Right renal cortex interstitium (tissue), 3 donors: ENCODE measurements at regions not wholly inside any gene's neighbourhood (a gene's known extent, or its start where the extent isn't known, plus 50 kb on each side); places are given as distances from the start of the nearest gene placed in this dataset.
"Not testable (repeated sequence)": the region's sequence is repeated elsewhere in the genome, so short reads cannot be mapped to it uniquely, and the experiment has no call there.

Experiments
- DNase-seq, 3 donors: peaks; one replicate each; pipeline ENCODE4 v3.0.0-alpha.2; 2013; ENCODE audit warnings: low read depth in 3 of 3, low spot score in 2 of 3

DNA sequence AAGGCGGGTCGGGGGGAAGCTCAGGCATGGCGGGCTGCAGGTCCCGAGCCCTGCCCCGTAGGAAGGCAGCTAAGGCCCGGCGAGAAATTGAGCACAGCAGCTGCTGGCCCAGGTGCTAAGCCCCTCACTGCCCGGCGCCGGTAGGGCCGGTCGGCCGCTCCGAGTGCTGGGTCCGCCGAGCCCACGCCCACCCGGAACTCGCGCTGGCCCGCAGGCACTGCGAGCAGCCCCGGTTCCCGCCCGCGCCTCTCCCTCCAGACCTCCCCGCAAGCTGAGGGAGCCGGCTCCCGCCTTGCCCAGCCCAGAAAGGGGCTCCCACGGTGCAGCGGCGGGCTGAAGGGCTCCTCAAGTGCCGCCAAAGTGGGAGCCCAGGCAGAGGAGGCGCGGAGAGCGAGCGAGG is 209.9 kb downstream of the TRIB2 start:
- DNase-seq: not testable (repeated sequence)

DNA sequence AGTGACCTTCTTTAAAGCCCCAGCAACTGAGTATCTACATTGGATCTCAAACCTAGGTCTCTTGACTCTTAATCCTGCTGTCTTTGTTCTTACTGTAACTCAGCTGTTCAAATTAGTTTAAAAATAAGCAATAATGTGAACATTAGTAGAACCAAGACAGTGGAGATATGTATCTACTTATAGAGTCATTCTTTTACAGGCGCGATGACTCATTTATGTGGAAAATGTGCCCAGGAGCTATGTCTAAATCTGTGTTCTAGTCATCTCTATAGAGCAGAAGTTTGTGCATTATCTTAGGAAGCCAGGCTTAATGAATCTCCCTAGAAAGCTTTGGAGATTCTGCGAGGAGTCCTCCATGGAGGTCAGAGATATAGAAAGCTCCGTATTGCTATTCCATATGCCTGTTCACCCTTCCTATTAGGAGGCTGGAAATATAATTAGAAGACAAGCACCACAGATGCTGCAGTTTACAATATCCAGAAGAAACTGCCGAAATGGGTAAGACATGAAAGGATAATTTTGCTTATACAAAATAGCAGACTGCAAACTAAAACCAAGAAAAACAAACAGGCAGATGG is 211.6 kb downstream of the TRIB2 start:
- DNase-seq: no peak

DNA sequence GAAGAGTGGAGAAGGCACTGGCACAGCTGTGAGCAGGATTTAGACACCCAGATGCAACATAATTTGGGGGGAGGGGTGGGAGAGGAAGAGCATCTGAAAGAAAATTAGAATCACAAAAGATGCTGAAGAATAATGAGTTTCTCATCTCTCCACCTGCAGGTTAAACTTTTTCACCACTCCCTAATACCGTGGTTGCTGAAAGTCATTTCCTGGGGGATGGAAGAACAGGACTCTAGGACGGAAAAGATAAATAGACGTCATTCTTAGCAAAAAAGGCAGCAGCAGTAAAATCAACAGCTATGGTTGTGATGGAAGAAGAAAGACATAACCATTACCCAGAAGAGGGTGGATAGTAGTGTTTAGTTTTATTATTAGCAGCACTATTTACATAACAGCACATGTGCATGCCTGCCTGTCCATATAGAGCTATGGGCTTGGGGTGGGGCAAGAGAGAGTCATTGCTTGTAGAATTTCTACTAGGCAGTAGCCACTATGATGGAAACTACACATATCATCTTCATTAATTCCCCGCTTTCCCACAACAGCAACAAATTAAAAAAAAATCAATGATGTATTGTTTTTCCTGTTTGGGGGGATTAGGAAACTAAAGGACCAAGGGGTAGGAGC is 212.2 kb downstream of the TRIB2 start:
- DNase-seq: no peak

- no peak for DNase-seq
Measured at GRCh38 chr2:12929758-12930157, 213.0 kb downstream of the TRIB2 start.

GRCh38 chr2:12930391-12930790 is 213.7 kb downstream of the TRIB2 start:
- DNase-seq: peak in 1 of 3 donors; percentile 54

GRCh38 chr2:12931186-12931844 is 214.6 kb downstream of the TRIB2 start:
- DNase-seq: no peak

- DNase-seq: no peak
Measured at GRCh38 chr2:12932192-12932591, 215.5 kb downstream of the TRIB2 start.

- DNase-seq: no peak
Measured at GRCh38 chr2:12934146-12934756, 217.5 kb downstream of the TRIB2 start.

DNA sequence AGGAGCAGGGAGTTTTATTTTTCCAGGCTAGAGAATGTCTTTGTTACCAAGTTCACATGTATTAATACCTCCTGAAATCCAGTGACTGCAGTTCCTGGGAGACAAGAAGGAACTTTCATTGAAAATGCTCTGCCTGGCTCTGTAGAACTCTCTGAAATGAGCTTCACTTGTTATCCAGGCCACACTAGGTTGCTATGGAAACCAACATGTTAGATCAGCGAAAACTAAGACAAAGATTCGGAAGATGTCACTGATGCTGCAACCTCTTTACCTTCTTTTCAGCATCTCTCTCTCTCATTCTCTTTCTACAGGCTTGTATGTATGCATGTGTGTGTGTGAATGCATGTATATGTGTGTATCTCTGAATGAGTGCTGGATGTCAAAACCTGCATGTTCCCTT is 218.5 kb downstream of the TRIB2 start:
- no peak for DNase-seq

- DNase-seq: no peak
Measured at GRCh38 chr2:12935796-12936195, 219.1 kb downstream of the TRIB2 start.

DNA sequence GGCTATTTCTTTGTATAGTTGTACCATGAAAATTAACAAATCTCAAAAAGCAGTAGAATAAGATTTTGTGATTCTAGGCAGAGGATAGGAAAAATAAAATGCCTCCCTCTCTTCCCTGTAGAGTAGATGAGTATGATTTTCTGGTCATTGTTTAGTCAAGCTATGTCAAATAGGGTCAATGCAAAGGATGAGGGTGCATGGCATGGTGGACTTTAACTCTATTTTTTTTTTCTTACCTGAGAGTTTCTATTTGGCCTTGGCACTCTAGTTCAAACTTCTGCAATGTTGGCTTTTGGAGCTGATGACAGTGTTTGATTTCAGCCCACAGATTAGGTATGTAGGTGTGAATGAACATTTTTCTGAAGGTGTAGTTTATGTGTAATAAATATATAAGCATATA is 224.5 kb downstream of the TRIB2 start:
- no peak for DNase-seq

- DNase-seq: no peak
Measured at GRCh38 chr2:12948231-12948960, 231.7 kb downstream of the TRIB2 start.

DNA sequence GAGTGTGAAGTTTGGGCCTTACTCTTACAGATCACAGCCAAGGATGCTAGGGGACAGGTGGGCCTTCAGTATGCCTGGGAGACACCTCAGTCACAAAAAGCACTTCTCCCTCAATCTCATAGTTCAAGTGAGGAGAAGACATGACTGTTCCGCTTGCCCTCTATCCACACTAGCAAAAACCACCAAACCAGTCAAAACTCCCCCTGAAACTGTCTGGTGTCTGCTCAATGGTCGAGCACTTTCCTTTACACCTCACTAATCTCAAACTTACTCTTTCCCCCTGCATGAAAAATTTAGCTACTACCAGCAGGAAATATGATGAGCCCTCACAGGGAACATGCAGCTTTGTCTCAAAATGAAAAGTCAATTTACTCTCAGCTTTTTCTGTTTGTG is 232.2 kb downstream of the TRIB2 start:
- DNase-seq: no peak

DNA sequence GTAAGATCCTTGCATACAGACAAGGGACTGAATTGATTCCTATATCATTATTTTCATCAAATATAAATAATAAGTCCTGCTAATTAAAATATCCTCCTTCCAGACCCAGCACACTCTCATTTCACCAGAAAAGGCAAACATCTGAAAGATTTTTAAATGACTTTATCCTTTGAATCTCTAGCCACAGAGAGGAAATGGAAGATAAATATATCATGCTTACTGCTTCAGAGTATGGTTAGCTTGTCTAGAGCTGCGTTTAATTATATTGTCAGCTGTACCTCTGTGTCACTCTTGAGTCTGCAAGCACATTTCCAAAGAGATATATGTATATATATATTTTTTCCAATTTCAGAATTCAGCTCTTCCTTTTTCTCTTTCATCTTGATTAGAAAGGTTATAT is 232.7 kb downstream of the TRIB2 start:
- no peak for DNase-seq

DNA sequence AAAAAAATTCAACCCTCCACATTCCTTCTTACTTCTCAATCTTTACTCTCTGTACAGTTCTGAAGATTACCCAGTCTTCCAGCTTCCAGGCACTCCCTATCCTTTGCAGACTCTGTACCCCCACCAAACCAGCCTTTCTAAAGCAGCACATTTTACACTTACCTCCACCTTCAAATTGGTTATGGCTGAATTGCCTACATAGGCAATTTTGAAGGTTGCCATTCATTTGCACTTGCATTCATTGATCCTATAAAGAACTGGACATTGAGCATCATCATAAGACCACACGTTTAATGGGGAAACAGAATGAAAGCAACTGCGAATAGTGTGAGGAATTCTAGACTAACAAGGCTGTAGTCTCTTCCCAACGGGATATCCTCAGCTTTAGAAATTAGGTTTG is 233.4 kb downstream of the TRIB2 start:
- DNase-seq: no peak

DNA sequence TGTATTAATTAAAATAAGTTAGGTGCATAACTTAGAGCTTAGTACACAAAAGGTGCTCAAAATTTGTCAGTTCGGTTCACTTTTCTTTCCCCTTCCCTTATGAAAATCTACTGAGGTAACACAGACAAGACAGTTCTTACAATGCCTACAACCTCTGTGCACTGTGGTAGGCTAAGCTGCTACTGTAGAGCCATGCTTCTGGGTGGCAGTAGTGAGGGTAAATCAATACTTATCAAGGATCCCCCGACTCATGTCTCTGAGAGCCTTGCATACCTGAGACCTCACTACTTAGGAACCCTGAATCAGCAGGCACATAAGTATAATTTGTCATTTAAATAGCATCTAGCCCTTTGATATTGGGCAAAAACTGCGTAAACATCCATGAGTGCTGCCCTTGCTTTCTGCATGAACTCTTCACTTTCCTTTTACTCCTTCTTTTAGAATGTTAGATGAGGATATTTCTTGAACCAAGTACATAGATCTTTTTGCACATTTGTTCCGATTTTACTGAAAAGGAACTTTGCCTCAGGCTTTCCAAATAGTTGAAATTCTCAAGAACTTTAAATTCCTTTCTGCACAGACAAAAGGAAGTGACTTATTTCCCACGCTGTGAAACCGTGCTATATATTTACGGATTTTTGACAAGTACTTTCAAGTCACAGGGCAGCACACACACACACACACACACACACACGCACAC is 234.4 kb downstream of the TRIB2 start:
- DNase-seq: no peak

GRCh38 chr2:12951657-12951973 is 234.9 kb downstream of the TRIB2 start:
- DNase-seq: no peak

- DNase-seq: no peak
Measured at GRCh38 chr2:12953596-12953995, 236.9 kb downstream of the TRIB2 start.

GRCh38 chr2:12955864-12956263 is 239.1 kb downstream of the TRIB2 start:
- no peak for DNase-seq

DNA sequence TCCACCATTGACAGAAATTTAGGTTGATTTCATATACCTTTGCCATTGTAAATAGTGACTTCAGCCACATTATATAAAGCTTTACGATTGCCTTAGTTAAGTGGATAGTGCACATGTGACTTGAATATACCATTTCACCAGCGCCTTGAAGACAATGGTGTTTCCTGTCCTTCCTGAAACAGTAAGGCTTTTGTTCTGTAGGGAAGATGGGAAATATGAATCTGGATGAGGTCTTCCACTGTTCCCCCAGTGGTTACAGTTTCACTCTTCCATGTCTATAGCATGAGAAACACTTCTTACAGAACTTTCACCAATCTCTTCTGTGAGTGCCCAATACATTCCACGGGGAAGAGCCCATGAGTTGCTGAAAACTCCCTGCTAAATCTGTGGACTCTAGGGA is 240.5 kb downstream of the TRIB2 start:
- DNase-seq: no peak

GRCh38 chr2:12959935-12960334 is 243.2 kb downstream of the TRIB2 start:
- DNase-seq: no peak
